Pancreas (tissue), 10 donors: ENCODE measurements at regions not wholly inside any gene's neighbourhood (a gene's known extent, or its start where the extent isn't known, plus 50 kb on each side); places are given as distances from the start of the nearest gene placed in this dataset.

Experiments
- ATAC-seq, 4 donors: fragments of 200-7000 bp; cut with Tn5 transposase; one replicate each; pipeline versions ENCODE4 v1.8.0 to v1.9.1; 2020; ENCODE audit warnings: mild to moderate bottlenecking in 4 of 4, moderate library complexity in 4 of 4
- DNase-seq, 6 donors: peaks; one replicate each; pipeline ENCODE4 v3.0.0-alpha.2; 2020
- FAIRE-seq: peaks from 2 replicates; lab custom pipeline; 2012; peaks lifted over from hg19 to GRCh38; lab: Jason Lieb, UNC
- H3K27ac ChIP-seq, 4 donors: fragments of 200-600 bp; sonication (generic); 1 replicate in 3 of 4; 2 replicates in 1 of 4; pipeline versions ENCODE4 v1.5.0 to v1.8.0; 2020
- H3K27me3 ChIP-seq, 4 donors: fragments of 200-600 bp; one replicate each; pipeline ENCODE4 v1.8.0; 2021
- H3K36me3 ChIP-seq, 3 donors: fragments of 200-600 bp; sonication (generic) in 1 of 3; one replicate each; pipeline versions ENCODE4 v1.5.0 to v1.8.0; 2020 to 2021
- H3K4me1 ChIP-seq, 3 donors: fragments of 200-600 bp; one replicate each; pipeline ENCODE4 v1.8.0; 2021
- H3K4me3 ChIP-seq, 4 donors: fragments of 200-600 bp; sonication (generic) in 2 of 4; one replicate each; pipeline versions ENCODE4 v1.5.0 to v1.8.0; 2020 to 2021
- H3K9me3 ChIP-seq, 4 donors: fragments of 200-600 bp; one replicate each; pipeline ENCODE4 v1.8.0; 2021
- WGBS, 2 donors: extraction: QIAGEN DNeasy Blood & Tissue Kit; methylation state at CpG; one replicate each; pipeline ENCODE4 v1.1.7; 2013; 5-methylcytosine and 5-hydroxymethylcytosine counted together
- intact Hi-C, 3 donors: fragments of 100-400 bp; cut with DNase I; formaldehyde crosslinking; loops; one replicate each; pipeline versions ENCODE4 v1.11.1 to v1.14.2; 2022
- TF ChIP-seq, protein P1 (sequence below), 4 donors: fragments of 200-600 bp; sonication (generic) in 3 of 4; IDR thresholded peaks; one replicate each; pipeline versions ENCODE4 v1.5.0 to v1.8.0; 2021; ENCODE audit warnings: antibody characterized with exemption in 4 of 4
- donor health status: healthy with polysubstance abuse.
- donor health status: DM: no; HTN: no; CAD: no; lungs with moderate emphysema.
- donor health status: DM: no; HTN: no; CAD: no.
- donor health status: control.
- donor health status: control.
- donor health status: Bipolar disorder and iron deficiency.
- donor health status: DM: yes; HTN: yes; CAD: no.
- donor health status: DM: no; HTN: no; CAD: no.
- donor health status: DM: no; HTN: no; CAD: no.
- donor health status: DM: yes; HTN: yes; CAD: no.

DNA sequence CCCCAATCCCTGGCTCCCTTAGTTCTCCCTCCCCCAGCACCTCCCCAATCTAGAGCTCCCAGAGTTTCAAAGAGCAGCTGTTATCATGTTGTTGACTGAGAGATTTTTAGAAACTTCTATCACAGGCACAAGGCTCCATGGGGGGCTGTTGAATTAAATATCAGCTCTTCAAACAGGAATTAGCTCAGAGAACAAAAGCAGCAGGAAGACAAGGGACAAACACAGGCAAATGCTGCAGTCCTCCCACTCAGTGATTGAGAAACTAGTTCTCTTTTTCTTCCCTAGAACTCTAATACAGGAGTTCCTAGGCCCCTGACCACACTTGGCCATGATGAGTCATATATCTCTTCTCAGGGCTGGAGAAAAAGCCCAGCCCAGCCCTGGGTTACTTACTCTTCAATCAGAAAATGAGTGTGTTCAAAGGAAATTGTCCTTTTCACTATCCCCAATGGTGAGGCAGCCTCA, 262.1 kb downstream of the IGSF11 start:
- Histone ChIP-seq H3K27ac (peak overlapping the region in 1 of 4 donors; percentile 17), H3K4me1 (peaks cover 0 to 9% (median 7%) of the 10 kb centered on the region in 3 donors), H3K27me3 (no peaks in the 10 kb centered on the region), H3K36me3 (no peaks in the 10 kb centered on the region), H3K9me3 (no peaks in the 10 kb centered on the region), H3K4me3 (no peak overlapping the region)
- intact Hi-C loops = no loop called here
- FAIRE-seq (no peak), DNase-seq (no peak), ATAC-seq (peak; percentile 14 to 54 (median 40))
- TF ChIP-seq, protein P1, sequence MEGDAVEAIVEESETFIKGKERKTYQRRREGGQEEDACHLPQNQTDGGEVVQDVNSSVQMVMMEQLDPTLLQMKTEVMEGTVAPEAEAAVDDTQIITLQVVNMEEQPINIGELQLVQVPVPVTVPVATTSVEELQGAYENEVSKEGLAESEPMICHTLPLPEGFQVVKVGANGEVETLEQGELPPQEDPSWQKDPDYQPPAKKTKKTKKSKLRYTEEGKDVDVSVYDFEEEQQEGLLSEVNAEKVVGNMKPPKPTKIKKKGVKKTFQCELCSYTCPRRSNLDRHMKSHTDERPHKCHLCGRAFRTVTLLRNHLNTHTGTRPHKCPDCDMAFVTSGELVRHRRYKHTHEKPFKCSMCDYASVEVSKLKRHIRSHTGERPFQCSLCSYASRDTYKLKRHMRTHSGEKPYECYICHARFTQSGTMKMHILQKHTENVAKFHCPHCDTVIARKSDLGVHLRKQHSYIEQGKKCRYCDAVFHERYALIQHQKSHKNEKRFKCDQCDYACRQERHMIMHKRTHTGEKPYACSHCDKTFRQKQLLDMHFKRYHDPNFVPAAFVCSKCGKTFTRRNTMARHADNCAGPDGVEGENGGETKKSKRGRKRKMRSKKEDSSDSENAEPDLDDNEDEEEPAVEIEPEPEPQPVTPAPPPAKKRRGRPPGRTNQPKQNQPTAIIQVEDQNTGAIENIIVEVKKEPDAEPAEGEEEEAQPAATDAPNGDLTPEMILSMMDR (IDR thresholded peaks at IDR 0.05) = no peak

DNA sequence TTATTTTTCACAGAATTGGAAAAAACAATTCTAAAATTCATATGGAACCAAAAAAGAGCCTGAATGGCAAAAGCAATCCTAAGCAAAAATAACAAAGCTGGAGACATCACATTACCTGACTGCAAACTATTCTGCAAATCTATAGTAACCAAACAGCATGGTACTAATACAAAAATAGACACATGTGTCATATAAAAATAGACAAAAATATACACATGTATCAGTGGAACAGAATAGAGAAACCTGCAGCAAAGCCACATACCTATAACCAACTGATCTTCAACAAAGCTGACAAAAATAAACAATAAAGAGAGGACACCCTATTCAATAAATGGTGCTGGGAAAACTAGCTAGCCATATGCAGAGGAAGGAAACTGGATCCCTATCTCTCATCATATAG, 259.6 kb downstream of the IGSF11 start:
- Histone ChIP-seq H3K36me3 (no peaks in the 10 kb centered on the region), H3K27me3 (no peaks in the 10 kb centered on the region), H3K4me1 (peaks cover 0 to 9% (median 7%) of the 10 kb centered on the region in 3 donors), H3K9me3 (no peaks in the 10 kb centered on the region), H3K4me3 (no peak overlapping the region), H3K27ac (no peak overlapping the region)
- TF ChIP-seq, protein P1 (IDR thresholded peaks at IDR 0.05) = no peak
- no peak for FAIRE-seq
- ATAC-seq = no peak
- DNase-seq = no peak
- intact Hi-C loops = no loop called here

DNA sequence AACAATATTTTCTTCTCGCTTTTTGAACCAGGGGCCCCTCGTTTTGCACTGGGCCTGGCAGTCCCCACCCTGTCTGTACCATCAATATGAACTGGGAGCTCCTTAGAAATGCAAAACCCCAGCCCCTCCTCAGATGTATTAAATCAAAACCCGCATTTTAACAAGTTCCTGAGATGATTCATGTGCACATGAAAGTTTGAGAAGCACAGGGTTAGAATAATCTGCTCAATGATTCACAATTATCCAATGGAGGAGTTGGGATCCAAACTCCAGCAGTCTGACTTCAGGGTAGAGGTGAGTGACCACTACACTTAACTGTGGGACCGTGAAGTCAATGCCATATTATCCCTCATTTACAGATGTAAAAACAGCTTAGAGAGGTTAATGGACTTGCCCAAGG, 256.4 kb downstream of the IGSF11 start:
- 66 to 81% methylated on average over 4 of the region's 4 CpGs for WGBS, 2 donors
- Histone ChIP-seq H3K27ac (no peak overlapping the region), H3K9me3 (no peaks in the 10 kb centered on the region), H3K36me3 (no peaks in the 10 kb centered on the region), H3K27me3 (no peaks in the 10 kb centered on the region), H3K4me1 (no peaks in the 10 kb centered on the region), H3K4me3 (no peak overlapping the region)
- TF ChIP-seq, protein P1 (IDR thresholded peaks at IDR 0.05) = no peak
- FAIRE-seq (no peak), ATAC-seq (no peak), DNase-seq (no peak)
- intact Hi-C loops = no loop called here

DNA sequence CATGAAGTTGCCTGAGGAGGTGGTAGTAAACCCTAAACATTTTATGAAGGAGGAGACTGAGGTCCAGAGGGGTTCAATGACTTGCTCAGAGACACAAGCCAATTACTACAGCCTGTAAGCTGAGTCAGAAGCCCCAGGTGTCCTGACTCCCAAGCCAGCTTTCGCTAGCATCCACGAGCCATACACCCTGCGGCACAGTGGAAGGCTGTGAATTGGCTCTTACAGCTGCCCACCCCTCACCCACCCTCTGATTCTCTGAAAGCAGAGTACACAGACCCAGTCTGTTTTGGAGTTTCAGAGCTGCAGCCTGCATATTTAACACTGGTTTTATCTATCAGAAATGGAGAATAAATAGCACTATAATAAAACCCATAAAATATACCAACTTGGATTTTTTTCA, 253.4 kb downstream of the IGSF11 start:
- H3K9me3 ChIP-seq = no peaks in the 10 kb centered on the region
- DNase-seq (no peak), ATAC-seq (no peak), FAIRE-seq (no peak)
- no peak overlapping the region for H3K4me3 ChIP-seq
- TF ChIP-seq, protein P1 (IDR thresholded peaks at IDR 0.05) = no peak
- 70 to 88% methylated on average over 3 of the region's 3 CpGs for WGBS, 2 donors
- H3K27ac ChIP-seq = no peak overlapping the region
- intact Hi-C loops = no loop called here
- no peaks in the 10 kb centered on the region for H3K27me3 ChIP-seq
- no peaks in the 10 kb centered on the region for H3K36me3 ChIP-seq
- H3K4me1 ChIP-seq = no peaks in the 10 kb centered on the region

DNA sequence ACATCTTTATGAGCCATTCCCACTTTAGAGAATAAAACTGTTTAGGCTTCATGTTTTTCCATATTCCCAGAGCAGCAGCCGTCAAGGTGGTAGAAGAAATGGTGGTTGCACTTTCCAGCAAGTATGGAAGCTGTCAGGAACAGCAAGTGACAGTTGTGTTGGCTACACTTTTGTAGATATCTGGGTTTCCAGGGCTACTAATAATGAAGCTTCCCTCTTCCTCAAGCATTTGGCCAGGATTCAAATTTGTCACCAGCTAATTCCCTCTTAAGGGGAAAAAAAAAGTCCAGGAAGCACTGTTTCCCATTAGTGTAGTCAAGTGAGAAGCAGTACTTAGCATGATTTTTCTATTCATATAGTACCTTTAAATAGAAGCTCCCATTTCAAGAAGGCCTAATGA, 252.8 kb downstream of the IGSF11 start:
- intact Hi-C loops = no loop called here
- H3K27ac ChIP-seq = no peak overlapping the region
- H3K4me1 ChIP-seq = no peaks in the 10 kb centered on the region
- ATAC-seq = no peak
- no peaks in the 10 kb centered on the region for H3K36me3 ChIP-seq
- no peak for FAIRE-seq
- no peaks in the 10 kb centered on the region for H3K27me3 ChIP-seq
- TF ChIP-seq, protein P1 (IDR thresholded peaks at IDR 0.05) = no peak
- WGBS, 2 donors = 87 to 92% methylated on average over 1 of the region's 1 CpG
- DNase-seq = no peak
- H3K9me3 ChIP-seq = no peaks in the 10 kb centered on the region
- no peak overlapping the region for H3K4me3 ChIP-seq
